ENCODE measurements at regions not wholly inside any gene's neighbourhood (a gene's known extent, or its start where the extent isn't known, plus 50 kb on each side); places are given as distances from the start of the nearest gene placed in this dataset.

- TF ChIP-seq EZH2 (IDR thresholded peaks at IDR 0.05; ENCODE audit: borderline replicate concordance, low read depth, low read length, severe bottlenecking) (no peak), CTCF (IDR thresholded peaks at IDR 0.05; ENCODE audit: borderline replicate concordance, extremely low read depth, low read length, poor library complexity, severe bottlenecking) (no peak)
Observed at GRCh38 chr5:19064094-19064493, 923.9 kb downstream of the CDH18 start.

All from DND-41 (cell line).